C4-2B (cell line): ENCODE measurements at regions not wholly inside any gene's neighbourhood (a gene's known extent, or its start where the extent isn't known, plus 50 kb on each side); places are given as distances from the start of the nearest gene placed in this dataset.

Experiments
- CTCF ChIP-seq: fragments of 450-650 bp; conservative IDR thresholded peaks from 2 replicates; pipeline ENCODE4 v1.5.1; 2017; ENCODE audit warnings: mild to moderate bottlenecking
- ZFX ChIP-seq: fragments of 450-650 bp; IDR thresholded peaks from 2 replicates; pipeline ENCODE4 v1.6.1; 2017

DNA sequence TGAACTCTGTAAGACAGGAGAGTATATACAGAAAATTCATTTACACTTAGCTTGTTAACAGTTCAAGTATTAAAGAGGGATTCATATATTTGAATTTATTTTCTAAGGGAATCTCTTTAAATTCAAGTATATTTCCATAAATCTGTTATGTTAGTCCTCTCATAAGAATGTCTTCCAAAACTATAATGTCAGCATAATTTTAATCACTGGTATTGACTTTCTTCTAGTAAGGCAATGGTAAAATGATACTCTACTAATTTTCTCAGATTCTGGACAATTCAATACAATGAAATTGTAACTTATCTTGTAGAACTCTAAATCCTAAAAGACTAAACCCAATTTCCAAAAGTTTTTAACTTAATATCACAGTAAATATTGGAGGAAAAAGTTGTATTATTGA is 66.3 kb upstream of the EPHA6 start:
- TF ChIP-seq CTCF (no peak), ZFX (no peak)
